HG03196 (cell line): ENCODE measurements at regions not wholly inside any gene's neighbourhood (a gene's known extent, or its start where the extent isn't known, plus 50 kb on each side); places are given as distances from the start of the nearest gene placed in this dataset.

ENCODE experiments used
- ATAC-seq: cut with Tn5 transposase; IDR thresholded peaks from one replicate; pipeline ENCODE4 v1.9.1; 2021; ENCODE audit not compliant: unreplicated experiment

DNA sequence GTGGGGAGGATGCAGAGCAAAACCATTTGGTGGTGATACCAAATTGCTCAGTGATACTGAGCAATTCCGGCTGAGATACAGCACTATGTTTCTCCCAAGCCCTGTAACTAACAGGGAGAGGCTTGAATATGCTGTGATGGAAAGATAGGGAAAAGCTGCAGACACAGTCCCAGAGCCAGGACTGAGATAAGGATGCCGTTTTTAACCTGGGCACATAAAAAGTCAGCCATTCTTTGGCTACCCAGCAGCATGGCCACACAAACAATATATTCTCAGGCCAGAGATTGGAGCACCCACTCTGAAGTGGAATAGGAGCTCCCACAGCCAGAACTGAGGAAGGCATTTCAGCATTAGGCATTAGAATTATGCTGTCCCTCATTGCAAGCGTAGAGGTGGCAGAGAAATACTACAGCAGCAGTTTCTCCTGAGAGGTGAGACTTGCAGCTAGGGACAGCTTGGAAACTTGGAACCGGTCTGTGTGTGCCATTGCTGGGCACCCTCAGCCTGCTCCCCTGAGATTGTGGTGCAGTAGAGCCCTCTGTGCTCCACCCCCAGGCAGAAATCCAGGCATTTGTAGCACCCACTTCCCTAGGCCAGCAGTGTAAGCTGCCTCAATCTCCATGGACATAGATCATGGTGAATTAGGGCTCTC lies 346.5 kb downstream of the TMEM135 start:
- no peak for ATAC-seq

DNA sequence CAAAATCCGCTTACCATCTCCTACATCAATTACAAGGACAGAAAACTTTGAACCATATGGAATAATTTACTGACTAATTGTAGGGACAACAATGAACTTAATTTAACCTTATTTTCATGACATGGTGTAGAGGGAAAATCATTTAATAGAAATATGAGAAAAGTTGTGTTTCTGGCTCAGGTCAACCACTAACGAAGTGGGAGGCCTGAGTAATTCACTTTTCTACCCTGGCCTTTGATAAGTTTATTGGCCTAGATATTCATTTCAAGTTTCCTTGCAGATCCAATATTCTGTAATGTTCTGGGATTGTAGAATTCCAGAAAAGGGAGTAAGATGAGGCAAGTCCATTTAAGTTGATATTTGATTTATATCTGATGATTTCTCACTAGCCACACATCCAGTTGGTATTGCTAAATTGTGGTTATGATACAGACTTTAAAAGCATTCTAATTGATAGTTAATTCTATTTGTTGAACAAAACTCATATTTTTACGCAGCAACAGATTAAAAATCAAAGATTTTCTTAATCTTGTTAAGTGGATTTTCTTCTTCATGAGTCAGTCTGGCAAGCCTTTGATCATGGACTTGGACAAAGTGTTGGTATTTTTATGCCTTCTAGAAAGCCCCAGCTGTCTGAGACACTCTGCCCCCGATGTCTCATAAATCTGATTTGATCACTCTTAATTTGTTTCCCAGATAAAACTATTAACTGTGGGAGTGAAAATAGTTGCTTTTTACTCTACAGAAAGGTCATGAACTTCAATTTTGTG lies 336.5 kb downstream of the TMEM135 start:
- ATAC-seq, result no peak
